H1 (cell line): ENCODE measurements at regions not wholly inside any gene's neighbourhood (a gene's known extent, or its start where the extent isn't known, plus 50 kb on each side); places are given as distances from the start of the nearest gene placed in this dataset.

Experiments
- CTCF ChIA-PET: fragments of 300-600 bp; sonication (Branson Sonifier 250); formaldehyde crosslinking; loops from one replicate; lab custom pipeline; 2021; ENCODE audit not compliant: partially characterized antibody; lab: Charles Lee
- POLR2A ChIA-PET: fragments of 300-600 bp; sonication (Branson Sonifier 250); formaldehyde crosslinking; loops from one replicate; lab custom pipeline; 2021; ENCODE audit warnings: inconsistent platforms; ENCODE audit not compliant: partially characterized antibody; lab: Charles Lee
- DNase-seq, 2 experiments: peaks; one replicate each; pipeline versions ENCODE4 v3.0.0 to v3.0.0-alpha.2; 2010 to 2022; ENCODE audit warnings: low spot score in 2 of 2, low read depth in 1 of 2, mixed read lengths in 1 of 2
- FAIRE-seq: peaks from 2 replicates; lab custom pipeline; 2011; peaks lifted over from hg19 to GRCh38; lab: Jason Lieb, UNC
- H2AFZ ChIP-seq: 2 replicates; pipeline ENCODE4 v1.8.1; 2012; ENCODE audit warnings: low read length, inconsistent platforms
- H2AK5ac ChIP-seq: 2 replicates; pipeline ENCODE4 v1.6.1; 2013; ENCODE audit warnings: low read depth, low read length
- H2BK120ac ChIP-seq: replicated peaks from 2 replicates; pipeline ENCODE3; 2013; ENCODE audit warnings: low read depth, low read length, inconsistent platforms
- H2BK12ac ChIP-seq: 2 replicates; pipeline ENCODE4 v1.6.1; 2013; ENCODE audit warnings: low read depth, low read length
- H2BK15ac ChIP-seq: 2 replicates; pipeline ENCODE4 v1.6.1; 2013; ENCODE audit warnings: low read length
- H2BK20ac ChIP-seq: 2 replicates; pipeline ENCODE4 v1.6.1; 2013; ENCODE audit warnings: low read length
- H2BK5ac ChIP-seq: 2 replicates; pipeline ENCODE4 v1.6.1; 2013; ENCODE audit warnings: low read depth, low read length
- H3K14ac ChIP-seq: 2 replicates; pipeline ENCODE4 v1.6.1; 2013; ENCODE audit warnings: inconsistent platforms; ENCODE audit not compliant: insufficient read length
- H3K18ac ChIP-seq: 2 replicates; pipeline ENCODE4 v1.6.1; 2013; ENCODE audit warnings: low read length; ENCODE audit errors: extremely low read depth
- H3K23ac ChIP-seq: 2 replicates; pipeline ENCODE4 v1.6.1; 2013; ENCODE audit warnings: inconsistent platforms; ENCODE audit not compliant: insufficient read length
- H3K23me2 ChIP-seq: 2 replicates; pipeline ENCODE4 v1.6.1; 2013; ENCODE audit warnings: low read depth, low read length
- H3K27ac ChIP-seq: 2 replicates; pipeline ENCODE4 v1.6.1; 2011; ENCODE audit warnings: low read depth, low read length, inconsistent platforms
- H3K27me3 ChIP-seq, 4 experiments: replicated peaks in 1 of 4; 1 replicate in 1 of 4; 2 replicates in 3 of 4; pipeline versions ENCODE4 v1.6.1 to v1.8.1; 2011 to 2013; ENCODE audit warnings: low read length in 3 of 4, mild to moderate bottlenecking in 3 of 4, inconsistent platforms in 2 of 4, mixed read lengths in 2 of 4, moderate library complexity in 1 of 4; ENCODE audit not compliant: control insufficient read depth in 3 of 4, insufficient read depth in 3 of 4; ENCODE audit errors: extremely low read depth in 1 of 4
- H3K36me3 ChIP-seq, 4 experiments: 2 replicates each; pipeline versions ENCODE4 v1.6.1 to v1.8.1; 2011 to 2013; ENCODE audit warnings: mild to moderate bottlenecking in 4 of 4, low read length in 3 of 4, moderate library complexity in 2 of 4, control low read depth in 1 of 4, inconsistent platforms in 1 of 4; ENCODE audit not compliant: insufficient read depth in 4 of 4, control insufficient read depth in 2 of 4
- H3K4ac ChIP-seq: replicated peaks from 2 replicates; pipeline ENCODE3; 2013; ENCODE audit warnings: low read length, low read depth, mixed read lengths, inconsistent platforms; ENCODE audit not compliant: insufficient read length
- H3K4me1 ChIP-seq, 4 experiments: replicated peaks in 1 of 4; 1 replicate in 1 of 4; 2 replicates in 3 of 4; pipeline versions ENCODE4 v1.6.1 to v1.8.1; 2011 to 2013; ENCODE audit warnings: low read length in 3 of 4, inconsistent platforms in 2 of 4, mixed read lengths in 1 of 4; ENCODE audit not compliant: insufficient read depth in 4 of 4, control insufficient read depth in 3 of 4
- H3K4me2 ChIP-seq, 2 experiments: 2 replicates each; pipeline versions ENCODE4 v1.6.1 to v1.8.1; 2011 to 2013; ENCODE audit warnings: low read depth in 2 of 2, low read length in 2 of 2, control low read depth in 1 of 2, inconsistent platforms in 1 of 2, mild to moderate bottlenecking in 1 of 2; ENCODE audit not compliant: insufficient read depth in 1 of 2
- H3K4me3 ChIP-seq, 4 experiments: fragments of 200-600, 300-600 bp in 1 of 4; sonication (generic), shearing (Covaris generic), sonication (Bioruptor Twin) in 1 of 4; 2 replicates each; pipeline versions ENCODE4 v1.5.1 to v1.8.1; 2011 to 2016; ENCODE audit warnings: low read length in 4 of 4, low read depth in 3 of 4, control low read depth in 2 of 4, inconsistent platforms in 2 of 4, mild to moderate bottlenecking in 2 of 4, mixed read lengths in 1 of 4, moderate library complexity in 1 of 4; ENCODE audit not compliant: insufficient read depth in 2 of 4; ENCODE audit errors: extremely low read depth in 1 of 4
- H3K56ac ChIP-seq: replicated peaks from 2 replicates; pipeline ENCODE3; 2013; ENCODE audit warnings: low read depth, mild to moderate bottlenecking, mixed read lengths, low read length, inconsistent platforms; ENCODE audit not compliant: insufficient read length
- H3K79me1 ChIP-seq: 2 replicates; pipeline ENCODE4 v1.6.1; 2013; ENCODE audit warnings: low read depth, low read length, control low read depth
- H3K79me2 ChIP-seq, 2 experiments: 2 replicates each; pipeline versions ENCODE4 v1.6.1 to v1.8.1; 2012 to 2013; ENCODE audit warnings: low read length in 2 of 2, mild to moderate bottlenecking in 2 of 2, inconsistent platforms in 1 of 2; ENCODE audit not compliant: insufficient read depth in 2 of 2, control insufficient read depth in 1 of 2
- H3K9ac ChIP-seq, 4 experiments: replicated peaks in 1 of 4; 1 replicate in 1 of 4; 2 replicates in 3 of 4; pipeline versions ENCODE4 v1.6.1 to v1.8.1; 2011 to 2013; ENCODE audit warnings: low read depth in 3 of 4, low read length in 3 of 4, control low read depth in 2 of 4, mild to moderate bottlenecking in 2 of 4, moderate library complexity in 2 of 4, inconsistent platforms in 1 of 4; ENCODE audit errors: extremely low read depth in 1 of 4
- H3K9me3 ChIP-seq, 2 experiments: 2 replicates each; pipeline versions ENCODE4 v1.6.1 to v1.8.1; 2012 to 2013; ENCODE audit warnings: mild to moderate bottlenecking in 2 of 2, moderate library complexity in 2 of 2, control low read depth in 1 of 2, inconsistent platforms in 1 of 2, low read depth in 1 of 2, low read length in 1 of 2, mixed read lengths in 1 of 2; ENCODE audit not compliant: insufficient read depth in 2 of 2
- H4K20me1 ChIP-seq, 2 experiments: replicated peaks in 1 of 2; 2 replicates each; pipeline versions ENCODE3 to v1.8.1; 2011 to 2013; ENCODE audit warnings: inconsistent platforms in 2 of 2, low read length in 2 of 2, mild to moderate bottlenecking in 1 of 2; ENCODE audit not compliant: insufficient read depth in 2 of 2, control insufficient read depth in 1 of 2
- H4K5ac ChIP-seq: 2 replicates; pipeline ENCODE4 v1.6.1; 2013; ENCODE audit warnings: low read length, low read depth, mixed read lengths, inconsistent platforms; ENCODE audit not compliant: insufficient read length
- H4K8ac ChIP-seq: 2 replicates; pipeline ENCODE4 v1.8.0; 2013; ENCODE audit warnings: mild to moderate bottlenecking, moderate library complexity, low read length, inconsistent platforms; ENCODE audit not compliant: insufficient read depth; ENCODE audit errors: extremely low read depth
- H4K91ac ChIP-seq: replicated peaks from 2 replicates; pipeline ENCODE3; 2013; ENCODE audit warnings: low read length, mixed read lengths, inconsistent platforms; ENCODE audit not compliant: insufficient read length
- CREB1 ChIP-seq: IDR thresholded peaks from 2 replicates; pipeline ENCODE4 v1.6.1; 2012; ENCODE audit warnings: inconsistent platforms
- CTBP2 ChIP-seq: IDR thresholded peaks from 2 replicates; pipeline ENCODE4 v1.7.0; 2011; ENCODE audit warnings: borderline replicate concordance, mild to moderate bottlenecking, moderate library complexity, mixed read lengths, low read length; ENCODE audit not compliant: insufficient read depth, insufficient read length
- NRF1 ChIP-seq: IDR thresholded peaks from 2 replicates; pipeline ENCODE4 v1.6.1; 2011; ENCODE audit warnings: mild to moderate bottlenecking, low read depth, low read length, improper control_type of control experiment
- POLR2A ChIP-seq, 2 experiments: IDR thresholded peaks; 1 replicate in 1 of 2; 2 replicates in 1 of 2; pipeline ENCODE4 v1.6.1; 2011; ENCODE audit warnings: low read depth in 2 of 2, low read length in 2 of 2, mild to moderate bottlenecking in 2 of 2; ENCODE audit errors: control extremely low read depth in 1 of 2
- WGBS, 2 experiments: shearing (Covaris generic) in 1 of 2; methylation state at CpG; one replicate each; pipeline versions ENCODE4 v1.1.6 to v1.1.7; 2013 to 2015; ENCODE audit warnings: low lambda C conversion rate in 2 of 2, mixed read lengths in 2 of 2, inconsistent platforms in 1 of 2, low coverage in 1 of 2, missing lambda C conversion rate in 1 of 2; ENCODE audit not compliant: insufficient replicate concordance in 2 of 2, insufficient coverage in 1 of 2, insufficient read length in 1 of 2; ENCODE audit errors: extremely low coverage in 1 of 2, missing lambda C conversion rate in 1 of 2; 5-methylcytosine and 5-hydroxymethylcytosine counted together
- TF ChIP-seq, protein P1 (sequence below): IDR thresholded peaks from 2 replicates; pipeline ENCODE4 v1.6.1; 2011; ENCODE audit warnings: low read length, improper control_type of control experiment

GRCh38 chr10:3636356-3637181, 148.4 kb downstream of the KLF6 start:
- Histone ChIP-seq H3K27me3 (no peaks in the 10 kb centered on the region), H2BK20ac (no peak overlapping the region), H2BK12ac (no peak overlapping the region), H4K8ac (peak overlapping the region; percentile 57; the same call in 1 of the 2 replicates), H3K4me1 (no peaks in the 10 kb centered on the region), H3K4ac (no peak overlapping the region), H3K27ac (no peak overlapping the region), H3K23ac (no peak overlapping the region), H3K4me3 (no peak overlapping the region), H3K23me2 (no peaks in the 10 kb centered on the region), H3K9me3 (no peaks in the 10 kb centered on the region), H2AK5ac (no peak overlapping the region), H3K79me1 (no peaks in the 10 kb centered on the region), H3K79me2 (no peaks in the 10 kb centered on the region), H4K91ac (no peak overlapping the region), H2AFZ (no peak overlapping the region), H2BK5ac (no peak overlapping the region), H3K36me3 (no peaks in the 10 kb centered on the region), H4K5ac (no peak overlapping the region), H3K4me2 (no peak overlapping the region), H2BK120ac (no peak overlapping the region), H3K9ac (no peak overlapping the region), H2BK15ac (no peak overlapping the region), H4K20me1 (no peaks in the 10 kb centered on the region), H3K14ac (no peak overlapping the region), H3K18ac (no peak overlapping the region), H3K56ac (no peak overlapping the region)
- CTCF ChIA-PET = no interaction called here
- POLR2A ChIA-PET = interaction anchor here (0.6 kb wide), 1 partner anchor 493 kb away, joined by 5 read pairs; no protein-coding TSS in a partner anchor
- DNase-seq = no peak
- TF ChIP-seq NRF1 (no peak), CREB1 (no peak), POLR2A (IDR thresholded peaks at IDR 0.05; ENCODE audit: control extremely low read depth in 1 of 2, low read depth in 2 of 2, low read length in 2 of 2) (no peak), CTBP2 (no peak)
- TF ChIP-seq, protein P1, sequence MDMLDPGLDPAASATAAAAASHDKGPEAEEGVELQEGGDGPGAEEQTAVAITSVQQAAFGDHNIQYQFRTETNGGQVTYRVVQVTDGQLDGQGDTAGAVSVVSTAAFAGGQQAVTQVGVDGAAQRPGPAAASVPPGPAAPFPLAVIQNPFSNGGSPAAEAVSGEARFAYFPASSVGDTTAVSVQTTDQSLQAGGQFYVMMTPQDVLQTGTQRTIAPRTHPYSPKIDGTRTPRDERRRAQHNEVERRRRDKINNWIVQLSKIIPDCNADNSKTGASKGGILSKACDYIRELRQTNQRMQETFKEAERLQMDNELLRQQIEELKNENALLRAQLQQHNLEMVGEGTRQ = no peak
- 95% methylated on average over 29 of the region's 29 CpGs; no CpG with 5 or more reads in 1 of the 2 experiments for WGBS, 2 experiments
- no peak for FAIRE-seq
